LNCaP clone FGC (cell line): ENCODE measurements at regions not wholly inside any gene's neighbourhood (a gene's known extent, or its start where the extent isn't known, plus 50 kb on each side); places are given as distances from the start of the nearest gene placed in this dataset.

Source experiments
- DNase-seq: peaks from one replicate; pipeline ENCODE4 v3.0.0-alpha.2; 2011; ENCODE audit warnings: low read depth
- H3K4me3 ChIP-seq: 2 replicates; pipeline ENCODE4 v1.5.1; 2011; ENCODE audit warnings: mild to moderate bottlenecking, low read depth, low read length, control low read depth
- TF ChIP-seq, protein P1 (sequence below): IDR thresholded peaks from 2 replicates; pipeline ENCODE4 v1.5.1; 2012; ENCODE audit warnings: mild to moderate bottlenecking; ENCODE audit not compliant: control insufficient read depth, insufficient read depth; ENCODE audit errors: extremely low read depth

GRCh38 chr3:55180936-55181535, 253.2 kb upstream of the LRTM1 start:
- TF ChIP-seq, protein P1, sequence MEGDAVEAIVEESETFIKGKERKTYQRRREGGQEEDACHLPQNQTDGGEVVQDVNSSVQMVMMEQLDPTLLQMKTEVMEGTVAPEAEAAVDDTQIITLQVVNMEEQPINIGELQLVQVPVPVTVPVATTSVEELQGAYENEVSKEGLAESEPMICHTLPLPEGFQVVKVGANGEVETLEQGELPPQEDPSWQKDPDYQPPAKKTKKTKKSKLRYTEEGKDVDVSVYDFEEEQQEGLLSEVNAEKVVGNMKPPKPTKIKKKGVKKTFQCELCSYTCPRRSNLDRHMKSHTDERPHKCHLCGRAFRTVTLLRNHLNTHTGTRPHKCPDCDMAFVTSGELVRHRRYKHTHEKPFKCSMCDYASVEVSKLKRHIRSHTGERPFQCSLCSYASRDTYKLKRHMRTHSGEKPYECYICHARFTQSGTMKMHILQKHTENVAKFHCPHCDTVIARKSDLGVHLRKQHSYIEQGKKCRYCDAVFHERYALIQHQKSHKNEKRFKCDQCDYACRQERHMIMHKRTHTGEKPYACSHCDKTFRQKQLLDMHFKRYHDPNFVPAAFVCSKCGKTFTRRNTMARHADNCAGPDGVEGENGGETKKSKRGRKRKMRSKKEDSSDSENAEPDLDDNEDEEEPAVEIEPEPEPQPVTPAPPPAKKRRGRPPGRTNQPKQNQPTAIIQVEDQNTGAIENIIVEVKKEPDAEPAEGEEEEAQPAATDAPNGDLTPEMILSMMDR = peak; percentile 56
- H3K4me3 ChIP-seq = no peak overlapping the region
- DNase-seq = peak; percentile 10

GRCh38 chr3:55180161-55180560, 252.3 kb upstream of the LRTM1 start:
- H3K4me3 ChIP-seq = no peak overlapping the region
- DNase-seq = no peak
- TF ChIP-seq, protein P1 = no peak

GRCh38 chr3:55178336-55178735, 250.5 kb upstream of the LRTM1 start:
- TF ChIP-seq, protein P1 = no peak
- no peak for DNase-seq
- no peak overlapping the region for H3K4me3 ChIP-seq

DNA sequence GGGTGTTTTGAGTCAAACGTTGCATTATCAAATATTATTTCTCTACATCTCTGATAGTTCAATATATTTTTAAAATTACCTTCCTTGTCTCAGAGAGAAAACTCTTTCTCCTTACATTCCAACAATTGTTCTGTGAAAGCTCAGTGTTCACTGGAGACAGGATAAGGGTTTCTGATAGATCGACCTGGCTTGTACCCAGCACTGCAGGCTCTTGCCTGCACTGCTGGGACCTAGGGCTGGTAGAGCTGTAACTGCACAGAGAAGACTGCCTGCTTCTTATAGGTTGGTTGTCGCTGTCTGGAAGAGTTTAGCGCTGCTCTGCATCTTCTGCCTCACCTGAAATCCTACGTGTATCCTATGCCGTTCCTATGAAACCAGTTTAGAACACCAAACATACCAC, 249.9 kb upstream of the LRTM1 start:
- no peak overlapping the region for H3K4me3 ChIP-seq
- TF ChIP-seq, protein P1 = no peak
- no peak for DNase-seq

DNA sequence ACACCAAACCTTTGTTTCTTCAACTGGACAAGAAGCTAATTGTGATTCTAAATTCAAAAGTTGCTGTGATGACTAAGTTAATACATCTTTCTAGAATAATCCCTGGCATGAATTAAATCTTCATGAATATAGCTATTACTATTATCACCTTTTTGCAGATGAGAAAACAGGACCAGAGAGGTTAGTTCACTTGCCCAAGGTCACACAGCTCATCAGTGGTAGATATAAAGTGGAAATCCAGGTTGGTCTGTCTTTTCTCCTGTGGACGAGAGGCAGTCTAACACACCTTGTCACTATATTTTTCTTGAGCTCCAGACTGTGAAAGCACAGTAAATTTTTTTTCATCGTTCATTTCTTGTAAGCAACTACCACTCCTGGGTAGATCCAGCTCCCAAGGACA, 247.6 kb upstream of the LRTM1 start:
- TF ChIP-seq, protein P1 = no peak
- H3K4me3 ChIP-seq = no peak overlapping the region
- no peak for DNase-seq

DNA sequence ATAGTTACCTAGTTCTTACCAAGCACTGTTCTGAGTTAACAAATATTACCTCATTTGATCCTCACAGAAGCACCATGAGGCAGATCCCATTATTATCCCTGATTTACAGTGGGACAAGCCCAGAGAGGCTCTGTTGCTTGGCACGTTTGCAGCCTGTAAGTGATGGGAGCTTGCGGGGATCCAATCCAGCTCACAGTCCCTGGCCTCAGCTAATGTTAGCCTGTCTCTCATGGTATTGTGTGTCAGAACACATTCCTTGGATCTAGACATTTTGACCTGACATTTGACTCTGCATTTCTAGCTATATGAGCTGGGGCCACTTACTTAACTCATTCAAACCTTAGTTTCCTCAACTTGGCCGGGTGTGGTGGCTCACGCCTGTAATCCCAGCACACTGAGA, 246.9 kb upstream of the LRTM1 start:
- H3K4me3 ChIP-seq = no peak overlapping the region
- no peak for DNase-seq
- TF ChIP-seq, protein P1 = no peak

DNA sequence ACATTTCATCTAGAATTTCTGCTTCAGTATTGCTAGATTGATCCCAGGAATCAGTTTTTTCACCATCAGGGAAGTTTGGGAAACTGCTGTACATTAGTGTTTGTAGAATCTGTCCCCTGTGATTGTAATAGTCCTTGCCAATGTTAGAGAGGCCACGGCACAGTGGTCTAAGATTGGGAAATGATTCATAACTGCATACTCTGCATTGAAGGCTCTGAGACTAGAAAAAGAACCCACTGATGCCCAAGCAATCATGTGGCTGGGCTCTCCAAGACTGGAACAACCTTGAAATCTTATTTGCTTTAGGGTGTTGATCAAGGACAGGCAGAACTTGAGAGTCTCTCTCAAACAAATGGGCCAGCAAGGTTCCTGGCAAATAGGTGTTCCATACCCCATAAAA, 245.6 kb upstream of the LRTM1 start:
- no peak overlapping the region for H3K4me3 ChIP-seq
- DNase-seq = no peak
- TF ChIP-seq, protein P1 = no peak
